DMS 273 treated with DMSO at 0.1 percent for 48 hours (cell line): ENCODE measurements at regions not wholly inside any gene's neighbourhood (a gene's known extent, or its start where the extent isn't known, plus 50 kb on each side); places are given as distances from the start of the nearest gene placed in this dataset.

Experiments
- DNase-seq: peaks from one replicate; lab custom pipeline; 2025; lab: John Stamatoyannopoulos, UW

- peak; percentile 75 for DNase-seq
Observed at GRCh38 chr7:140242057-140243031, 65.6 kb upstream of the KDM7A start.

- DNase-seq, result no peak
Observed at GRCh38 chr7:140239653-140239935, 62.8 kb upstream of the KDM7A start.

GRCh38 chr7:140238778-140239652 lies 62.2 kb upstream of the KDM7A start:
- peak; percentile 89 for DNase-seq

GRCh38 chr7:140237390-140237789 lies 60.6 kb upstream of the KDM7A start:
- no peak for DNase-seq

- DNase-seq, result no peak
Observed at GRCh38 chr7:140236626-140237025, 59.8 kb upstream of the KDM7A start.

- DNase-seq, result no peak
Observed at GRCh38 chr7:140235114-140235513, 58.3 kb upstream of the KDM7A start.

- DNase-seq, result no peak
Observed at GRCh38 chr7:140232957-140233917, 56.5 kb upstream of the KDM7A start.

- DNase-seq, result no peak
Observed at GRCh38 chr7:140231771-140232491, 55.1 kb upstream of the KDM7A start.

- peak; percentile 91 for DNase-seq
Observed at GRCh38 chr7:140230861-140231770, 54.3 kb upstream of the KDM7A start.

- no peak for DNase-seq
Observed at GRCh38 chr7:140230516-140230860, 53.7 kb upstream of the KDM7A start.

GRCh38 chr7:140229591-140230515 lies 53.1 kb upstream of the KDM7A start:
- peak; percentile 50 for DNase-seq

- DNase-seq, result no peak
Observed at GRCh38 chr7:140229101-140229525, 52.3 kb upstream of the KDM7A start.
